HCT116 (cell line): ENCODE measurements at regions not wholly inside any gene's neighbourhood (a gene's known extent, or its start where the extent isn't known, plus 50 kb on each side); places are given as distances from the start of the nearest gene placed in this dataset.

ENCODE experiments used
- ATAC-seq: fragments of 200-7000 bp; cut with Tn5 transposase; 2 replicates; pipeline ENCODE4 v1.9.1; 2020; ENCODE audit warnings: mild to moderate bottlenecking, moderate library complexity
- BruUV-seq: library from RNA; stranded (reverse); fragments of 400-500 nt; replicated peaks from 2 replicates; lab custom pipeline; 2021; lab: Mats Ljungman, UMichigan
- CTCF ChIA-PET: fragments of 300-600 bp; sonication (Branson Sonifier 250); formaldehyde crosslinking; loops from one replicate; lab custom pipeline; 2021; ENCODE audit warnings: antibody characterized with exemption; lab: Charles Lee
- POLR2A ChIA-PET: fragments of 300-600, 350-600 bp; sonication (Branson Sonifier 250); formaldehyde crosslinking; loops from one replicate; lab custom pipeline; 2021; ENCODE audit warnings: antibody characterized with exemption; lab: Charles Lee
- RAD21 ChIA-PET, 2 experiments: fragments of 300-600 bp; sonication (Branson Sonifier 250); formaldehyde crosslinking; loops; one replicate each; lab custom pipeline; 2023; ENCODE audit warnings: low total read pairs in 2 of 2; ENCODE audit not compliant: uncharacterized antibody in 2 of 2, unreplicated experiment in 2 of 2, low non-redundant PET in 1 of 2; lab: Charles Lee
- DNase-seq: peaks from one replicate; pipeline ENCODE4 v3.0.0-alpha.2; 2010; ENCODE audit warnings: low read depth, low spot score
- H2AFZ ChIP-seq: fragments of 200-600 bp; shearing (Covaris generic), sonication (generic); 2 replicates; pipeline ENCODE4 v1.6.1; 2017; ENCODE audit warnings: low read depth, mixed run types, mixed read lengths, antibody characterized with exemption, low read length; ENCODE audit not compliant: poor library complexity, severe bottlenecking
- H3K27ac ChIP-seq: 2 replicates; pipeline ENCODE4 v1.5.1; 2012; ENCODE audit warnings: low read depth, low read length
- H3K27me3 ChIP-seq: fragments of 200-600 bp; sonication (generic); 2 replicates; pipeline ENCODE4 v1.6.1; 2016; ENCODE audit warnings: mixed run types, low read length, mixed read lengths; ENCODE audit not compliant: insufficient read depth
- H3K36me3 ChIP-seq, 2 experiments: fragments of 200-500 bp in 1 of 2; fragments of 200-600 bp in 1 of 2; sonication (Bioruptor generic) in 1 of 2; sonication (generic) in 1 of 2; 2 replicates each; pipeline versions ENCODE4 v1.5.1 to v1.6.1; 2014 to 2016; ENCODE audit warnings: low read length in 2 of 2, inconsistent platforms in 1 of 2, mixed read lengths in 1 of 2, mixed run types in 1 of 2; ENCODE audit not compliant: insufficient read depth in 2 of 2, control insufficient read depth in 1 of 2
- H3K4me1 ChIP-seq, 2 experiments: fragments of 200-600 bp in 1 of 2; sonication (generic) in 1 of 2; 2 replicates each; pipeline versions ENCODE4 v1.5.1 to v1.6.1; 2012 to 2017; ENCODE audit warnings: low read length in 2 of 2, inconsistent platforms in 1 of 2, mild to moderate bottlenecking in 1 of 2, mixed read lengths in 1 of 2, mixed run types in 1 of 2, moderate library complexity in 1 of 2; ENCODE audit not compliant: insufficient read depth in 2 of 2, control insufficient read depth in 1 of 2
- H3K4me2 ChIP-seq: fragments of 200-600 bp; sonication (generic); 2 replicates; pipeline ENCODE4 v1.6.1; 2017; ENCODE audit warnings: mixed run types, low read length, mixed read lengths
- H3K4me3 ChIP-seq, 2 experiments: fragments of 200-600 bp in 1 of 2; sonication (generic) in 1 of 2; replicated peaks in 1 of 2; 2 replicates each; pipeline ENCODE4 v1.5.1; 2011 to 2016; ENCODE audit warnings: low read length in 2 of 2, control low read depth in 1 of 2, low read depth in 1 of 2, mild to moderate bottlenecking in 1 of 2, mixed read lengths in 1 of 2, mixed run types in 1 of 2
- H3K79me2 ChIP-seq: fragments of 200-600 bp; sonication (generic); 2 replicates; pipeline ENCODE4 v1.6.1; 2017; ENCODE audit warnings: mild to moderate bottlenecking, mixed run types, low read length, moderate library complexity, mixed read lengths; ENCODE audit not compliant: insufficient read depth
- H3K9ac ChIP-seq: fragments of 200-600 bp; sonication (generic); 2 replicates; pipeline ENCODE4 v1.6.1; 2016; ENCODE audit warnings: low read length, mixed read lengths
- H3K9me2 ChIP-seq: fragments of 200-600 bp; sonication (generic), shearing (Covaris generic); 2 replicates; pipeline ENCODE4 v1.6.1; 2017; ENCODE audit warnings: mixed run types, mild to moderate bottlenecking, moderate library complexity; ENCODE audit not compliant: insufficient read depth
- H3K9me3 ChIP-seq, 2 experiments: fragments of 200-500 bp in 1 of 2; fragments of 200-600 bp in 1 of 2; sonication (Bioruptor generic) in 1 of 2; sonication (generic) in 1 of 2; 2 replicates each; pipeline ENCODE4 v1.6.1; 2014 to 2017; ENCODE audit warnings: low read length in 2 of 2, mixed read lengths in 2 of 2, inconsistent platforms in 1 of 2, low read depth in 1 of 2, mild to moderate bottlenecking in 1 of 2, mixed run types in 1 of 2, moderate library complexity in 1 of 2; ENCODE audit not compliant: control insufficient read depth in 1 of 2, insufficient read depth in 1 of 2
- H4K20me1 ChIP-seq: fragments of 200-600 bp; sonication (generic), shearing (Covaris generic); 2 replicates; pipeline ENCODE4 v1.6.1; 2017; ENCODE audit warnings: mixed run types, mild to moderate bottlenecking, moderate library complexity; ENCODE audit not compliant: insufficient read depth
- ATF3 ChIP-seq: IDR thresholded peaks from 2 replicates; pipeline ENCODE4 v1.6.1; 2012
- CBX3 ChIP-seq: IDR thresholded peaks from 2 replicates; pipeline ENCODE4 v1.6.1; 2012; ENCODE audit warnings: low read depth
- CTCF ChIP-seq, 3 experiments: fragments of 200-600 bp in 1 of 3; sonication (generic) in 1 of 3; IDR thresholded peaks in 2 of 3; conservative IDR thresholded peaks in 1 of 3; 2 replicates each; pipeline ENCODE4 v1.5.1; 2012 to 2017; ENCODE audit warnings: low read depth in 2 of 3, low read length in 2 of 3, antibody characterized with exemption in 1 of 3, borderline replicate concordance in 1 of 3, control low read depth in 1 of 3, mild to moderate bottlenecking in 1 of 3, mixed read lengths in 1 of 3, mixed run types in 1 of 3, moderate library complexity in 1 of 3; ENCODE audit not compliant: insufficient read depth in 1 of 3
- EGR1 ChIP-seq: IDR thresholded peaks from 2 replicates; pipeline ENCODE4 v1.6.1; 2012; ENCODE audit warnings: low read depth
- ELF1 ChIP-seq: IDR thresholded peaks from 2 replicates; pipeline ENCODE4 v1.6.1; 2012; ENCODE audit warnings: low read depth, borderline replicate concordance
- EZH2 ChIP-seq: fragments of 200-600 bp; sonication (generic); IDR thresholded peaks from 2 replicates; pipeline ENCODE4 v1.6.1; 2017; ENCODE audit warnings: antibody characterized with exemption, mixed run types
- EZH2phosphoT487 ChIP-seq: fragments of 200-600 bp; IDR thresholded peaks from 2 replicates; pipeline ENCODE4 v1.6.1; 2018; ENCODE audit warnings: antibody characterized with exemption, borderline replicate concordance
- POLR2AphosphoS5 ChIP-seq: IDR thresholded peaks from 2 replicates; pipeline ENCODE4 v1.6.1; 2011; ENCODE audit warnings: mild to moderate bottlenecking, low read depth, low read length, moderate library complexity
- SIN3A ChIP-seq: IDR thresholded peaks from 2 replicates; pipeline ENCODE4 v1.6.1; 2012; ENCODE audit warnings: low read depth
- SP1 ChIP-seq: IDR thresholded peaks from 2 replicates; pipeline ENCODE4 v1.6.1; 2012; ENCODE audit warnings: low read depth
- TCF7L2 ChIP-seq: IDR thresholded peaks from 2 replicates; pipeline ENCODE4 v1.7.0; 2011; ENCODE audit warnings: borderline replicate concordance, inconsistent platforms; ENCODE audit not compliant: insufficient read depth, insufficient read length; ENCODE audit errors: extremely low read depth
- intact Hi-C: fragments of 100-400 bp; cut with micrococcal nuclease; formaldehyde crosslinking; loops from 2 replicates; pipeline ENCODE4 v1.10.0; 2022
- TF ChIP-seq, protein P1 (sequence below): IDR thresholded peaks from 2 replicates; pipeline ENCODE4 v1.6.1; 2011; ENCODE audit warnings: mild to moderate bottlenecking, low read length, moderate library complexity; ENCODE audit not compliant: insufficient replicate concordance; ENCODE audit errors: extremely low read depth
- TF ChIP-seq, protein P2 (sequence below): IDR thresholded peaks from 2 replicates; pipeline ENCODE4 v1.6.1; 2012; ENCODE audit warnings: low read depth

- BruUV-seq, result no TSS peak
- Histone ChIP-seq H3K9me3 (no peaks in the 10 kb centered on the region), H4K20me1 (no peaks in the 10 kb centered on the region), H3K9me2 (no peaks in the 10 kb centered on the region), H3K36me3 (no peaks in the 10 kb centered on the region), H3K27ac (no peak overlapping the region), H2AFZ (no peak overlapping the region), H3K27me3 (no peaks in the 10 kb centered on the region), H3K79me2 (no peaks in the 10 kb centered on the region), H3K9ac (no peak overlapping the region), H3K4me1 (no peaks in the 10 kb centered on the region), H3K4me3 (no peak overlapping the region), H3K4me2 (no peak overlapping the region)
- ATAC-seq (no peak), DNase-seq (no peak)
- CTCF ChIA-PET, result no interaction called here
- POLR2A ChIA-PET, result no interaction called here
- no peak for TF ChIP-seq CBX3
- no peak for TF ChIP-seq TCF7L2
- no peak for TF ChIP-seq CTCF (IDR thresholded peaks at IDR 0.05 in 2 of 3, conservative IDR thresholded peaks at IDR 0.05 in 1 of 3; ENCODE audit: borderline replicate concordance in 1 of 3, insufficient read depth in 1 of 3, low read depth in 2 of 3, low read length in 2 of 3)
- no peak for TF ChIP-seq SIN3A
- TF ChIP-seq SP1, result no peak
- TF ChIP-seq EGR1, result no peak
- no peak for TF ChIP-seq EZH2
- TF ChIP-seq, protein P1, sequence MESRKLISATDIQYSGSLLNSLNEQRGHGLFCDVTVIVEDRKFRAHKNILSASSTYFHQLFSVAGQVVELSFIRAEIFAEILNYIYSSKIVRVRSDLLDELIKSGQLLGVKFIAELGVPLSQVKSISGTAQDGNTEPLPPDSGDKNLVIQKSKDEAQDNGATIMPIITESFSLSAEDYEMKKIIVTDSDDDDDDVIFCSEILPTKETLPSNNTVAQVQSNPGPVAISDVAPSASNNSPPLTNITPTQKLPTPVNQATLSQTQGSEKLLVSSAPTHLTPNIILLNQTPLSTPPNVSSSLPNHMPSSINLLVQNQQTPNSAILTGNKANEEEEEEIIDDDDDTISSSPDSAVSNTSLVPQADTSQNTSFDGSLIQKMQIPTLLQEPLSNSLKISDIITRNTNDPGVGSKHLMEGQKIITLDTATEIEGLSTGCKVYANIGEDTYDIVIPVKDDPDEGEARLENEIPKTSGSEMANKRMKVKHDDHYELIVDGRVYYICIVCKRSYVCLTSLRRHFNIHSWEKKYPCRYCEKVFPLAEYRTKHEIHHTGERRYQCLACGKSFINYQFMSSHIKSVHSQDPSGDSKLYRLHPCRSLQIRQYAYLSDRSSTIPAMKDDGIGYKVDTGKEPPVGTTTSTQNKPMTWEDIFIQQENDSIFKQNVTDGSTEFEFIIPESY, result no peak
- no peak for TF ChIP-seq ELF1
- TF ChIP-seq EZH2phosphoT487, result no peak
- no peak for TF ChIP-seq POLR2AphosphoS5
- TF ChIP-seq, protein P2, sequence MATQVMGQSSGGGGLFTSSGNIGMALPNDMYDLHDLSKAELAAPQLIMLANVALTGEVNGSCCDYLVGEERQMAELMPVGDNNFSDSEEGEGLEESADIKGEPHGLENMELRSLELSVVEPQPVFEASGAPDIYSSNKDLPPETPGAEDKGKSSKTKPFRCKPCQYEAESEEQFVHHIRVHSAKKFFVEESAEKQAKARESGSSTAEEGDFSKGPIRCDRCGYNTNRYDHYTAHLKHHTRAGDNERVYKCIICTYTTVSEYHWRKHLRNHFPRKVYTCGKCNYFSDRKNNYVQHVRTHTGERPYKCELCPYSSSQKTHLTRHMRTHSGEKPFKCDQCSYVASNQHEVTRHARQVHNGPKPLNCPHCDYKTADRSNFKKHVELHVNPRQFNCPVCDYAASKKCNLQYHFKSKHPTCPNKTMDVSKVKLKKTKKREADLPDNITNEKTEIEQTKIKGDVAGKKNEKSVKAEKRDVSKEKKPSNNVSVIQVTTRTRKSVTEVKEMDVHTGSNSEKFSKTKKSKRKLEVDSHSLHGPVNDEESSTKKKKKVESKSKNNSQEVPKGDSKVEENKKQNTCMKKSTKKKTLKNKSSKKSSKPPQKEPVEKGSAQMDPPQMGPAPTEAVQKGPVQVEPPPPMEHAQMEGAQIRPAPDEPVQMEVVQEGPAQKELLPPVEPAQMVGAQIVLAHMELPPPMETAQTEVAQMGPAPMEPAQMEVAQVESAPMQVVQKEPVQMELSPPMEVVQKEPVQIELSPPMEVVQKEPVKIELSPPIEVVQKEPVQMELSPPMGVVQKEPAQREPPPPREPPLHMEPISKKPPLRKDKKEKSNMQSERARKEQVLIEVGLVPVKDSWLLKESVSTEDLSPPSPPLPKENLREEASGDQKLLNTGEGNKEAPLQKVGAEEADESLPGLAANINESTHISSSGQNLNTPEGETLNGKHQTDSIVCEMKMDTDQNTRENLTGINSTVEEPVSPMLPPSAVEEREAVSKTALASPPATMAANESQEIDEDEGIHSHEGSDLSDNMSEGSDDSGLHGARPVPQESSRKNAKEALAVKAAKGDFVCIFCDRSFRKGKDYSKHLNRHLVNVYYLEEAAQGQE, result no peak
- no peak for TF ChIP-seq ATF3
- intact Hi-C loops, result no loop called here
- RAD21 ChIA-PET, result no interaction called here
Observed at GRCh38 chr12:85462888-85463287, 182.9 kb downstream of the ALX1 start.
